ENCODE measurements at regions not wholly inside any gene's neighbourhood (a gene's known extent, or its start where the extent isn't known, plus 50 kb on each side); places are given as distances from the start of the nearest gene placed in this dataset.

DNA sequence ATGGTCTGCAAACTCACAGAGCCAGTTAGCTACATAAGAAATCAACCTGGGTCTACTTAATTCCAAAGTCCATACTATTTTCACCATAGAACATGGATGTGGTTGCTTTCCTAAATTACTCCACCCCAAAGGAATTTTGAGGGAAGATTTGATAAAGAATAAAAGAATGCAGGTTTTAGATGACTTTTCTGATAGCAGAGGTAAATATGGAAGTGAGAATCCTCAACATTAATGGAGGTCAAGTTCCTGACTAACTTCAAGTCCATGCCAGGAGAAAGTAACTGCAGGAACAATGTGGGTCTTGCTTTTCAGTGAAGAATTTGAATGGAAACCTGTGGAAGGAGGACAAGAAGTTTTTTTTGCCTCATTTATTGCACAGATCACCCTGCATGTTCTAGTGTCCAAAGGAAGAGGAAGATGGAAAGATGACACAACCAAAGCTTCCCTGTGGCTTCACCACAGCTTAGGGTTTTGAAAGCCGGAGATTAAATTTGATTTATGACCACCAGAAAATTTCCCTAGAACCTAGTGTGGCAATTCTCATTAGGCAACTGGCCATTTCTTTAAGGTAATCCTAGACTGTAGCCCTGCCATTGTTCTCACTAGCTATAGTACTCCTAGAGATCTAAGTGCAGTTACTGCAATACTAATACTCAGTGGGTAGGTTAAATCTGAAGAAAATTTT is 429.7 kb downstream of the RAP2B start:
- CTCF ChIA-PET, result interaction anchor here (1.5 kb wide), 1 partner anchor 549 kb away, joined by 3 read pairs; no protein-coding TSS in a partner anchor
- no peaks in the 10 kb centered on the region for H3K36me3 ChIP-seq (ENCODE audit: control insufficient read depth, insufficient read depth, low read length)
- Mint-ChIP-seq H3K4me3 (ENCODE audit: unreplicated experiment) (no peak overlapping the region), H3K9me3 (ENCODE audit: unreplicated experiment) (no peaks in the 10 kb centered on the region), H3K27me3 (ENCODE audit: insufficient read depth, unreplicated experiment) (no peaks in the 10 kb centered on the region), H3K4me1 (ENCODE audit: low read depth, unreplicated experiment) (no peaks in the 10 kb centered on the region), H3K27ac (ENCODE audit: unreplicated experiment) (no peak overlapping the region), H3K36me3 (ENCODE audit: insufficient read depth, unreplicated experiment) (no peaks in the 10 kb centered on the region)
- POLR2A ChIA-PET, result no interaction called here
- no peak overlapping the region for H3K4me3 ChIP-seq (ENCODE audit: low read depth, low read length)
- H3K4me1 ChIP-seq, result 0 out of 2 replicates have a peak, but pooled peaks cover 6% of the 10 kb centered on the region
- DNase-seq, result no peak
- H3K27me3 ChIP-seq (replicated peaks; ENCODE audit: control insufficient read depth, insufficient read depth, low read length), result no peaks in the 10 kb centered on the region
- no peaks in the 10 kb centered on the region for H3K9me3 ChIP-seq
- TF ChIP-seq, protein P1, sequence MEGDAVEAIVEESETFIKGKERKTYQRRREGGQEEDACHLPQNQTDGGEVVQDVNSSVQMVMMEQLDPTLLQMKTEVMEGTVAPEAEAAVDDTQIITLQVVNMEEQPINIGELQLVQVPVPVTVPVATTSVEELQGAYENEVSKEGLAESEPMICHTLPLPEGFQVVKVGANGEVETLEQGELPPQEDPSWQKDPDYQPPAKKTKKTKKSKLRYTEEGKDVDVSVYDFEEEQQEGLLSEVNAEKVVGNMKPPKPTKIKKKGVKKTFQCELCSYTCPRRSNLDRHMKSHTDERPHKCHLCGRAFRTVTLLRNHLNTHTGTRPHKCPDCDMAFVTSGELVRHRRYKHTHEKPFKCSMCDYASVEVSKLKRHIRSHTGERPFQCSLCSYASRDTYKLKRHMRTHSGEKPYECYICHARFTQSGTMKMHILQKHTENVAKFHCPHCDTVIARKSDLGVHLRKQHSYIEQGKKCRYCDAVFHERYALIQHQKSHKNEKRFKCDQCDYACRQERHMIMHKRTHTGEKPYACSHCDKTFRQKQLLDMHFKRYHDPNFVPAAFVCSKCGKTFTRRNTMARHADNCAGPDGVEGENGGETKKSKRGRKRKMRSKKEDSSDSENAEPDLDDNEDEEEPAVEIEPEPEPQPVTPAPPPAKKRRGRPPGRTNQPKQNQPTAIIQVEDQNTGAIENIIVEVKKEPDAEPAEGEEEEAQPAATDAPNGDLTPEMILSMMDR (IDR thresholded peaks at IDR 0.05; ENCODE audit: insufficient read depth in 1 of 2, low read depth in 1 of 2, low read length in 1 of 2, severe bottlenecking in 1 of 2, unreplicated experiment in 1 of 2), result no peak
- no TSS peak for BruUV-seq (replicated peaks)
- intact Hi-C loops (cut with micrococcal nuclease; ENCODE audit: unreplicated experiment), result loop anchor here (10.0 kb wide), 1 partner anchor 77 kb away; no protein-coding TSS in a partner anchor

DNA sequence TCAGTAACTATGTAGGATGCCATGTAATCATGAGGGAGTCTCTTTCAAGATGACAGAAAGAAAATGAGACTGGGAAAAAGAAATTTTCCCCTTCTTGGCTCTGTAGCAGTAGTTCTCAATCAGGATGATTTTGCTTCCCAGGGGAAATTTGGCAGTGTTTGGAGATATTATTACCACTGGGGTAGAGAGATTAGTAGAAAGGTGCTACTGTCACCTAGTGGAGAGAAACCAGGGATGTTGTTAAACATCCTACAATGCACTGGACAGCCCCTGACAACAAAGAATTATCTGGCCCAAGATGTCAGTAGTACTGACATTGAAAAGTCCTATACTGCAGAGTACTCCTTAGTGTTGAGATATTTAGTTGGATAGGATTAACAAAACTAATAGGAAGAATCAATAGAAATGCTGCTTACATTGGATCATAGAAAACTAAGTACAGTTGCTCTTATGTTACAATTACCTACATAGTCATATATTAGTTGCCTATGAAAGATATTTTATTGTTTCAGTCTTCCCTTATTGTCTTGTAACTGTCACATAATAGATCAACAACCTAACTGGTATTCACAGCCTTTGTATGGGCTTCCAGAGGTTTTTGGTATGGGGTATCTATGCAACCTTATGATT is 433.3 kb downstream of the RAP2B start:
- Mint-ChIP-seq H3K27ac (ENCODE audit: unreplicated experiment) (no peak overlapping the region), H3K4me3 (ENCODE audit: unreplicated experiment) (no peak overlapping the region), H3K9me3 (ENCODE audit: unreplicated experiment) (no peaks in the 10 kb centered on the region), H3K27me3 (ENCODE audit: insufficient read depth, unreplicated experiment) (no peaks in the 10 kb centered on the region), H3K36me3 (ENCODE audit: insufficient read depth, unreplicated experiment) (no peaks in the 10 kb centered on the region), H3K4me1 (ENCODE audit: low read depth, unreplicated experiment) (no peaks in the 10 kb centered on the region)
- DNase-seq, result peak in 1 of 2 experiments; percentile 33
- 0 out of 2 replicates have a peak, but pooled peaks cover 6% of the 10 kb centered on the region for H3K4me1 ChIP-seq
- POLR2A ChIA-PET, result no interaction called here
- no peaks in the 10 kb centered on the region for H3K9me3 ChIP-seq
- no peak overlapping the region for H3K4me3 ChIP-seq (ENCODE audit: low read depth, low read length)
- no peaks in the 10 kb centered on the region for H3K36me3 ChIP-seq (ENCODE audit: control insufficient read depth, insufficient read depth, low read length)
- TF ChIP-seq, protein P1 (IDR thresholded peaks at IDR 0.05; ENCODE audit: insufficient read depth in 1 of 2, low read depth in 1 of 2, low read length in 1 of 2, severe bottlenecking in 1 of 2, unreplicated experiment in 1 of 2), result peak; percentile 55 to 69
- no peaks in the 10 kb centered on the region for H3K27me3 ChIP-seq (replicated peaks; ENCODE audit: control insufficient read depth, insufficient read depth, low read length)
- no TSS peak for BruUV-seq (replicated peaks)
- intact Hi-C loops (cut with micrococcal nuclease; ENCODE audit: unreplicated experiment), result loop anchor here (1.0 to 10.0 kb wide), 8 partner anchors 80 to 569 kb away; no protein-coding TSS in a partner anchor
- CTCF ChIA-PET, result interaction anchor here (1.8 kb wide), 1 partner anchor 552 kb away, joined by 7 read pairs; no protein-coding TSS in a partner anchor

DNA sequence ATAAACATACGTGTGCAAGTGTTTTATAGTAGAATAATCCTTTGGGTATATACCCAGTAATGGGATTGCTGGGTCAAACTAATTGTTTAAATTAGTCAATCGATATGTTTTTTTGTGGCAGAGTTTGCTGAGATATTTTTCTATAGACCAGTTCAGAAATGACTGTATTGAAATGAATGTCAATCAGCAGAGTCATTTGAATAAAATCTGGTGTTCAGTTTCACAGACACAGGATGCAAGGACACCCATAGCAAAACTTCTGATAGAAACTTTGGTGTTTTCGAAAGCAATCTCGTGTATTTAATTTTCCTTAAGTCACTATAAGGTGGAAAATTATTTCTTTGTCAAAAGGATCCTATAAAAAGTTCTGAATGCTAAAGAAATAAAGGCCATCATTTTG is 434.4 kb downstream of the RAP2B start:
- H3K36me3 ChIP-seq (ENCODE audit: control insufficient read depth, insufficient read depth, low read length), result no peaks in the 10 kb centered on the region
- ChIA-PET POLR2A (no interaction called here), CTCF (no interaction called here)
- H3K9me3 Mint-ChIP-seq (ENCODE audit: unreplicated experiment), result no peaks in the 10 kb centered on the region
- 0 out of 2 replicates have a peak, but pooled peaks cover 6% of the 10 kb centered on the region for H3K4me1 ChIP-seq
- no peak overlapping the region for H3K27ac Mint-ChIP-seq (ENCODE audit: unreplicated experiment)
- H3K27me3 ChIP-seq (replicated peaks; ENCODE audit: control insufficient read depth, insufficient read depth, low read length), result no peaks in the 10 kb centered on the region
- H3K4me3 Mint-ChIP-seq (ENCODE audit: unreplicated experiment), result no peak overlapping the region
- intact Hi-C loops (cut with micrococcal nuclease; ENCODE audit: unreplicated experiment), result loop anchor here (10.0 kb wide), 1 partner anchor 82 kb away; no protein-coding TSS in a partner anchor
- TF ChIP-seq, protein P1 (IDR thresholded peaks at IDR 0.05; ENCODE audit: insufficient read depth in 1 of 2, low read depth in 1 of 2, low read length in 1 of 2, severe bottlenecking in 1 of 2, unreplicated experiment in 1 of 2), result no peak
- DNase-seq, result no peak
- no peaks in the 10 kb centered on the region for H3K36me3 Mint-ChIP-seq (ENCODE audit: insufficient read depth, unreplicated experiment)
- no peaks in the 10 kb centered on the region for H3K4me1 Mint-ChIP-seq (ENCODE audit: low read depth, unreplicated experiment)
- no peaks in the 10 kb centered on the region for H3K27me3 Mint-ChIP-seq (ENCODE audit: insufficient read depth, unreplicated experiment)
- no peak overlapping the region for H3K4me3 ChIP-seq (ENCODE audit: low read depth, low read length)
- BruUV-seq (replicated peaks), result no TSS peak
- no peaks in the 10 kb centered on the region for H3K9me3 ChIP-seq

Data from Caco-2 (cell line).